Thyroid gland (tissue), 4 donors: ENCODE measurements at regions not wholly inside any gene's neighbourhood (a gene's known extent, or its start where the extent isn't known, plus 50 kb on each side); places are given as distances from the start of the nearest gene placed in this dataset.

Source experiments
- CTCF ChIP-seq, 6 experiments: fragments of 200-600 bp in 3 of 6; fragments of 450-650 bp in 3 of 6; sonication (generic) in 3 of 6; IDR thresholded peaks; one replicate each; pipeline ENCODE4 v1.5.1; 2016 to 2019; ENCODE audit warnings: antibody characterized with exemption in 6 of 6, mild to moderate bottlenecking in 2 of 6, inconsistent platforms in 1 of 6, moderate library complexity in 1 of 6
- POLR2A ChIP-seq, 2 donors: fragments of 450-650 bp; IDR thresholded peaks; one replicate each; pipeline ENCODE4 v1.6.1; 2017; ENCODE audit warnings: antibody characterized with exemption in 2 of 2, mild to moderate bottlenecking in 2 of 2, moderate library complexity in 1 of 2

DNA sequence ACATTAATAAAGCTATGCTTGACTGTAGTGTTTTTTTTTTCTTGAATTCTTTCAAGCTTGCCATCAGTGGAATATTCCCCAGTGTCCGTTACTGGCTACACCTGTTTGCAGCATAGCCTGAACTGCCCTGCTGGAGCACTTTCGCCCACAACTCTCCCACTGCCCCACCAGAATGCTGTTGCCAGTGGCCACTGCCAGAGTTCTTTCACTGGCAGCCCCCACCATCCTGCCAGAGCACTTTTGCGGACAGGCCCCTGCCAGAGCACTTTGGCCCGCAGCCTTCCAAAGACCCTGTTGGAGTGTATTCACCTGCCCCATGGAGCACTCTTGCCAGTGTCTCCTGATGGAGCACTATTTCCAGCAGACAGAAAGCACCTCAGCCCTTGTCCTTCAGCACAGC is 452.3 kb upstream of the GRID2 start:
- TF ChIP-seq CTCF (IDR thresholded peaks at IDR 0.05) (no peak), POLR2A (IDR thresholded peaks at IDR 0.05) (no peak)
